ENCODE measurements at regions not wholly inside any gene's neighbourhood (a gene's known extent, or its start where the extent isn't known, plus 50 kb on each side); places are given as distances from the start of the nearest gene placed in this dataset.

- H3K4me3 Mint-ChIP-seq (ENCODE audit: unreplicated experiment) = no peak overlapping the region
- H3K27ac Mint-ChIP-seq (ENCODE audit: unreplicated experiment) = no peak overlapping the region
- TF ChIP-seq CTCF (IDR thresholded peaks at IDR 0.05; ENCODE audit: partially characterized antibody, unreplicated experiment) = no peak
- no peaks in the 10 kb centered on the region for H3K27me3 Mint-ChIP-seq (ENCODE audit: unreplicated experiment)
- no peaks in the 10 kb centered on the region for H3K36me3 Mint-ChIP-seq (ENCODE audit: unreplicated experiment)
- H3K4me1 Mint-ChIP-seq (ENCODE audit: low read depth, unreplicated experiment) = no peaks in the 10 kb centered on the region
- H3K9me3 Mint-ChIP-seq (ENCODE audit: unreplicated experiment) = no peaks in the 10 kb centered on the region
- no peak for DNase-seq
These were observed 919.2 kb downstream of the STIM2 start for GRCh38 chr4:27779827-27780226.

GRCh38 chr4:27787195-27787594, 926.6 kb downstream of the STIM2 start:
- no peaks in the 10 kb centered on the region for H3K9me3 Mint-ChIP-seq (ENCODE audit: unreplicated experiment)
- no peak overlapping the region for H3K27ac Mint-ChIP-seq (ENCODE audit: unreplicated experiment)
- H3K36me3 Mint-ChIP-seq (ENCODE audit: unreplicated experiment) = no peaks in the 10 kb centered on the region
- H3K4me1 Mint-ChIP-seq (ENCODE audit: low read depth, unreplicated experiment) = no peaks in the 10 kb centered on the region
- no peaks in the 10 kb centered on the region for H3K27me3 Mint-ChIP-seq (ENCODE audit: unreplicated experiment)
- TF ChIP-seq CTCF (IDR thresholded peaks at IDR 0.05; ENCODE audit: partially characterized antibody, unreplicated experiment) = no peak
- DNase-seq = no peak
- no peak overlapping the region for H3K4me3 Mint-ChIP-seq (ENCODE audit: unreplicated experiment)

GRCh38 chr4:27789773-27790172, 929.1 kb downstream of the STIM2 start:
- H3K27ac Mint-ChIP-seq (ENCODE audit: unreplicated experiment) = no peak overlapping the region
- no peaks in the 10 kb centered on the region for H3K27me3 Mint-ChIP-seq (ENCODE audit: unreplicated experiment)
- no peaks in the 10 kb centered on the region for H3K4me1 Mint-ChIP-seq (ENCODE audit: low read depth, unreplicated experiment)
- H3K9me3 Mint-ChIP-seq (ENCODE audit: unreplicated experiment) = no peaks in the 10 kb centered on the region
- no peaks in the 10 kb centered on the region for H3K36me3 Mint-ChIP-seq (ENCODE audit: unreplicated experiment)
- no peak for TF ChIP-seq CTCF (IDR thresholded peaks at IDR 0.05; ENCODE audit: partially characterized antibody, unreplicated experiment)
- H3K4me3 Mint-ChIP-seq (ENCODE audit: unreplicated experiment) = no peak overlapping the region
- no peak for DNase-seq

- TF ChIP-seq CTCF (IDR thresholded peaks at IDR 0.05; ENCODE audit: partially characterized antibody, unreplicated experiment) = no peak
- Mint-ChIP-seq H3K4me3 (ENCODE audit: unreplicated experiment) (no peak overlapping the region), H3K36me3 (ENCODE audit: unreplicated experiment) (no peaks in the 10 kb centered on the region), H3K27ac (ENCODE audit: unreplicated experiment) (no peak overlapping the region), H3K9me3 (ENCODE audit: unreplicated experiment) (no peaks in the 10 kb centered on the region), H3K27me3 (ENCODE audit: unreplicated experiment) (no peaks in the 10 kb centered on the region), H3K4me1 (ENCODE audit: low read depth, unreplicated experiment) (no peaks in the 10 kb centered on the region)
- DNase-seq = no peak
These were observed 930.3 kb downstream of the STIM2 start for GRCh38 chr4:27790911-27791310.

- no peak overlapping the region for H3K27ac Mint-ChIP-seq (ENCODE audit: unreplicated experiment)
- H3K4me3 Mint-ChIP-seq (ENCODE audit: unreplicated experiment) = no peak overlapping the region
- no peaks in the 10 kb centered on the region for H3K4me1 Mint-ChIP-seq (ENCODE audit: low read depth, unreplicated experiment)
- no peaks in the 10 kb centered on the region for H3K9me3 Mint-ChIP-seq (ENCODE audit: unreplicated experiment)
- DNase-seq = no peak
- no peaks in the 10 kb centered on the region for H3K27me3 Mint-ChIP-seq (ENCODE audit: unreplicated experiment)
- TF ChIP-seq CTCF (IDR thresholded peaks at IDR 0.05; ENCODE audit: partially characterized antibody, unreplicated experiment) = no peak
- H3K36me3 Mint-ChIP-seq (ENCODE audit: unreplicated experiment) = no peaks in the 10 kb centered on the region
These were observed 931.0 kb downstream of the STIM2 start for GRCh38 chr4:27791640-27792039.

Data from glutamatergic neuron (in vitro differentiated cells).